Type B pancreatic cell (in vitro differentiated cells): ENCODE measurements at regions not wholly inside any gene's neighbourhood (a gene's known extent, or its start where the extent isn't known, plus 50 kb on each side); places are given as distances from the start of the nearest gene placed in this dataset.

ENCODE experiments used
- DNase-seq: peaks from one replicate; pipeline ENCODE4 v3.0.0; 2021; ENCODE audit warnings: mixed read lengths; ENCODE audit not compliant: unreplicated experiment; ENCODE audit errors: extremely low spot score
- H3K27ac Mint-ChIP-seq: 2 replicates; pipeline ENCODE4 v1.8.0; 2021; ENCODE audit warnings: mild to moderate bottlenecking, mixed read lengths
- H3K27me3 Mint-ChIP-seq: 2 replicates; pipeline ENCODE4 v1.8.0; 2021; ENCODE audit warnings: mixed read lengths
- H3K36me3 Mint-ChIP-seq: 2 replicates; pipeline ENCODE4 v1.8.0; 2021; ENCODE audit warnings: mixed read lengths
- H3K4me1 Mint-ChIP-seq: one replicate; pipeline ENCODE4 v1.8.0; 2021; ENCODE audit warnings: mixed read lengths; ENCODE audit not compliant: unreplicated experiment
- H3K4me3 Mint-ChIP-seq: 2 replicates; pipeline ENCODE4 v1.8.0; 2021; ENCODE audit warnings: mild to moderate bottlenecking, mixed read lengths
- H3K9me3 Mint-ChIP-seq: 2 replicates; pipeline ENCODE4 v1.8.0; 2021; ENCODE audit warnings: mixed read lengths
- TF ChIP-seq, protein P1 (sequence below): fragments of 200-600 bp; sonication (generic); conservative IDR thresholded peaks from 2 replicates; pipeline ENCODE4 v1.5.0; 2021; ENCODE audit warnings: antibody characterized with exemption, mild to moderate bottlenecking

DNA sequence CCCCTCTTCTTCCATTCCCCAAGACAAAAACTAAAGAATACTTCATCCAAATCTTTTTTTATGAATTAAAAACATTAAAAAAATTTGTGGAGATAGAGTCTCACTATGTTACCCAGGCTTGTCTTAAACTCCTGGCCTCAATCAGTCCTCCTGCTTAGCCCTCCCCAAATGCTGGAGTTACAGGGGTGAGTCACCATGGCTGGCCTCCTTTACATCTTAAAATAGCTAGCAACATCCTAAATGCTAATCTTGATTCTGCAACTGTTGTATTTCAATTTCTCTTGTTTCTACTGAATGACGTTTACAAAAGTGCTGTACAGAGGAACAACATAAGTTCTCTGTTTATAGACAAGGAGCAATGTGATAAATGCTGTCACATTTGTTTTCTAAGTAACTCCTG lies 483.5 kb downstream of the ADGRL2 start:
- H3K4me3 Mint-ChIP-seq, result no peak overlapping the region

DNA sequence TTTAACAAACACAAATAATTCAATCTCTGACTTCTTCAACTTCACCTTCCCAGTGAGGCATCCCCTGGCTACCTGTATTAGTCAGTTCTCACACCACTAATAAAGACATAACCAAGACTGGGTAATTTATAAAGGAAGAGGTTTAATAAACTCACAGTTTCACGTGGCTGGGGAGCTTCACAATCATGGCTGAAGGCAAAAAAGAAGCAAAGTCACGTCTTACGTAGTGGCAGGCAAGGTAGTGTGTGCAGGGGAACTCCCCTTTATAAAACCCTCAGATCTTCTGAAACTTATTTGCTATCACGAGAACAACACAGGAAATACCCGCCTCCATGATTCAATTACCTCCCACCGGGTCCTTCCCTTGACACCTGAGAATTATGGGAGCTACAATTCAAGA lies 478.5 kb downstream of the ADGRL2 start:
- DNase-seq, result no peak
- Mint-ChIP-seq H3K4me3 (no peak overlapping the region), H3K27me3 (no peaks in the 10 kb centered on the region), H3K36me3 (no peaks in the 10 kb centered on the region), H3K9me3 (peaks cover 6% of the 10 kb centered on the region), H3K27ac (no peak overlapping the region), H3K4me1 (no peaks in the 10 kb centered on the region)
- TF ChIP-seq, protein P1, sequence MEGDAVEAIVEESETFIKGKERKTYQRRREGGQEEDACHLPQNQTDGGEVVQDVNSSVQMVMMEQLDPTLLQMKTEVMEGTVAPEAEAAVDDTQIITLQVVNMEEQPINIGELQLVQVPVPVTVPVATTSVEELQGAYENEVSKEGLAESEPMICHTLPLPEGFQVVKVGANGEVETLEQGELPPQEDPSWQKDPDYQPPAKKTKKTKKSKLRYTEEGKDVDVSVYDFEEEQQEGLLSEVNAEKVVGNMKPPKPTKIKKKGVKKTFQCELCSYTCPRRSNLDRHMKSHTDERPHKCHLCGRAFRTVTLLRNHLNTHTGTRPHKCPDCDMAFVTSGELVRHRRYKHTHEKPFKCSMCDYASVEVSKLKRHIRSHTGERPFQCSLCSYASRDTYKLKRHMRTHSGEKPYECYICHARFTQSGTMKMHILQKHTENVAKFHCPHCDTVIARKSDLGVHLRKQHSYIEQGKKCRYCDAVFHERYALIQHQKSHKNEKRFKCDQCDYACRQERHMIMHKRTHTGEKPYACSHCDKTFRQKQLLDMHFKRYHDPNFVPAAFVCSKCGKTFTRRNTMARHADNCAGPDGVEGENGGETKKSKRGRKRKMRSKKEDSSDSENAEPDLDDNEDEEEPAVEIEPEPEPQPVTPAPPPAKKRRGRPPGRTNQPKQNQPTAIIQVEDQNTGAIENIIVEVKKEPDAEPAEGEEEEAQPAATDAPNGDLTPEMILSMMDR, result no peak

More for the DNA sequence above, 483.5 kb downstream of the ADGRL2 start:
- DNase-seq, result no peak
- H3K9me3 Mint-ChIP-seq, result peaks cover 6% of the 10 kb centered on the region
- H3K27ac Mint-ChIP-seq, result no peak overlapping the region
- H3K36me3 Mint-ChIP-seq, result no peaks in the 10 kb centered on the region
- no peaks in the 10 kb centered on the region for H3K4me1 Mint-ChIP-seq
- no peaks in the 10 kb centered on the region for H3K27me3 Mint-ChIP-seq
- TF ChIP-seq, protein P1, result no peak

DNA sequence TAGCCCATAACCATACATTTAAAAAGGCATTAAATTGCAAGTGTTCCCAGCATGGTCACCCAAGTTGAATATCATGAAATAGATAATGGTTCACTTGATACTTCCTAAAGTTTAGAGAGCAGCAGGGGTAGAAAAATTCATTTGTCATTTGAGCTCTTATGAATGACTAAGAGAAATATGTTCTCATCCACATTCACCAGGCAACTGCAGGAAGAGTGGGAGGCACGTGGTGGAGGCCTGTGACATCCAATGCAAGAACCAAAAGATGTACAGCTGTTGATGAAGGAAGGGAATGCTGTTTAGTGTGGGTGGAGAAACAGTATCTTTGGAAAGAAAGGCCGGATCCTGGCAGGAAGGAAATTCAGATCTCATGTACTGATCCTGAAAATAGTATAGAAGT lies 473.1 kb downstream of the ADGRL2 start:
- Mint-ChIP-seq H3K4me3 (no peak overlapping the region), H3K36me3 (no peaks in the 10 kb centered on the region), H3K9me3 (no peaks in the 10 kb centered on the region), H3K4me1 (no peaks in the 10 kb centered on the region), H3K27ac (no peak overlapping the region), H3K27me3 (no peaks in the 10 kb centered on the region)
- no peak for DNase-seq
- TF ChIP-seq, protein P1, result no peak

DNA sequence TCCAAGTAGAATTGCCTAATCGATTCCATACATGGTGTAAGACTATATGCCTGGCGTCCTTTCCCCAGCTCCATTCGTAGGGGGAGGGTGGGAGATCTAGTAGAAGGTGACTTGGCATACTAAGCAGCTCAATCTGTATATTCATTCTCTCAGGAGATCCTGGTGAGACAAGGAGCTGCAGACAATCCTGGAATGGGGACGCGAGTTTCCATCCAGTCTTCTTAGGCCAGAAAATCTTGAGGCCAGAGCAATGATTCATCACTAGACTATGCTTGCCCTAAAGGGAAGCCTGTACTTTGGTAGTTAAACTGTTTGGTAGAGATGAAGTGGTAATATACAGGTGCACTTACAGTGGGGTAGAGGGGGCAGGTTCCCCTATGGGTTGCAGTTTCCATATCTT lies 468.7 kb downstream of the ADGRL2 start:
- no peak for DNase-seq
- Mint-ChIP-seq H3K36me3 (no peaks in the 10 kb centered on the region), H3K4me1 (no peaks in the 10 kb centered on the region), H3K27ac (no peak overlapping the region), H3K9me3 (no peaks in the 10 kb centered on the region), H3K27me3 (peaks cover 3% of the 10 kb centered on the region), H3K4me3 (no peak overlapping the region)
- TF ChIP-seq, protein P1, result no peak

DNA sequence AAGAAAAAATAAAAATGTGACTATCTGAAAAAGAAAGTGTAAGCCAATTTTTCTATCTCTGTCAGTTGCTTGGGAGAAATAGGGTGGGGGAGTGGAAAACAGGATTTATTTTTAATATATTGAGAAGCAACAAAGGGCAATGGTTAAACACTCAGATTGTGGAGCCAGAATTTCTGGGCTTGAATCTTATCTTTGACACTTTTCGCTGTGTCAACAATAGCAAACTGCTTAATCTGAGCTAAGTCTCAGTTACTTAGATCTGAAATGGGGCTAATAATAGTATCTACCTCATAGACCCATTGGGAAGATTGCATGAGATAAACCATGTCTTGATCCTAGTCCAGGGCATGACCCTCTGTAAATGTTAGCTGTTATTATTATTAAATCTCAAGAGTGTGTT lies 468.1 kb downstream of the ADGRL2 start:
- peaks cover 3% of the 10 kb centered on the region for H3K27me3 Mint-ChIP-seq
- no peak overlapping the region for H3K27ac Mint-ChIP-seq
- no peak overlapping the region for H3K4me3 Mint-ChIP-seq
- H3K4me1 Mint-ChIP-seq, result no peaks in the 10 kb centered on the region
- H3K36me3 Mint-ChIP-seq, result no peaks in the 10 kb centered on the region
- TF ChIP-seq, protein P1, result no peak
- H3K9me3 Mint-ChIP-seq, result no peaks in the 10 kb centered on the region
- no peak for DNase-seq

DNA sequence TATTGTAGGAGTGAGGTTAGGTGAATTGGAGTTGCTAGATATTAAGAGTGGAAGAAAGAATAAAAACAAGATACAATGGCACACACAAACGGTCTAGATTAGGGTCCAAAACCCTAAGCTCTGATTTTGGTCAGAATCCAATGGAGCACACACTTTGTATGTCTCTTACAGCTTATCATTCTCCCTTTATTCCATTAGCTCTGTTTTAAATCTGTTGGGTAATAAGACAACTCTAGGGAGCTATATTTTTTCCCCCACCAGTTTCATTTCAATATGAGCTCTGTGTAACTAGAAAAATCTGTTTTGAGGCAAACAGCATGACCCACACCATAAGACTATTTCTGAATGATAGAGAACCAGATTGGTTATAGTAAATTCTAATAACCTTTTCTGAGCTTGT lies 465.6 kb downstream of the ADGRL2 start:
- TF ChIP-seq, protein P1, result no peak
- Mint-ChIP-seq H3K4me1 (no peaks in the 10 kb centered on the region), H3K27me3 (peaks cover 3% of the 10 kb centered on the region), H3K27ac (no peak overlapping the region), H3K4me3 (no peak overlapping the region), H3K36me3 (no peaks in the 10 kb centered on the region), H3K9me3 (no peaks in the 10 kb centered on the region)
- no peak for DNase-seq
